Peyer's patch (tissue), 4 donors: ENCODE measurements at regions not wholly inside any gene's neighbourhood (a gene's known extent, or its start where the extent isn't known, plus 50 kb on each side); places are given as distances from the start of the nearest gene placed in this dataset.

Experiments
- CTCF ChIP-seq, 6 experiments: fragments of 450-650 bp in 4 of 6; fragments of 200-600 bp in 2 of 6; sonication (generic) in 1 of 6; IDR thresholded peaks; one replicate each; pipeline ENCODE4 v1.5.1; 2017 to 2019; ENCODE audit warnings: antibody characterized with exemption in 6 of 6, mild to moderate bottlenecking in 3 of 6, moderate library complexity in 1 of 6
- POLR2A ChIP-seq, 2 donors: fragments of 450-650 bp; IDR thresholded peaks; one replicate each; pipeline ENCODE4 v1.5.1; 2017; ENCODE audit warnings: antibody characterized with exemption in 2 of 2, mild to moderate bottlenecking in 2 of 2, moderate library complexity in 2 of 2

GRCh38 chr7:89839329-89839728, 314.9 kb upstream of the STEAP1 start:
- TF ChIP-seq CTCF (IDR thresholded peaks at IDR 0.05) (no peak), POLR2A (IDR thresholded peaks at IDR 0.05) (no peak)
